HG03520 (cell line): ENCODE measurements at regions not wholly inside any gene's neighbourhood (a gene's known extent, or its start where the extent isn't known, plus 50 kb on each side); places are given as distances from the start of the nearest gene placed in this dataset.
"Not testable (repeated sequence)": the region's sequence is repeated elsewhere in the genome, so short reads cannot be mapped to it uniquely, and the experiment has no call there.

Experiments
- ATAC-seq: cut with Tn5 transposase; IDR thresholded peaks from one replicate; pipeline ENCODE4 v1.9.1; 2021; ENCODE audit warnings: mild to moderate bottlenecking, moderate library complexity; ENCODE audit not compliant: unreplicated experiment

GRCh38 chr15:30688684-30689083 lies 62.8 kb downstream of the ARHGAP11B start:
- not testable (repeated sequence) for ATAC-seq

GRCh38 chr15:30690153-30690552 lies 64.2 kb downstream of the ARHGAP11B start:
- not testable (repeated sequence) for ATAC-seq

GRCh38 chr15:30695811-30696210 lies 69.9 kb downstream of the ARHGAP11B start:
- ATAC-seq: not testable (repeated sequence)

GRCh38 chr15:30696439-30697314 lies 70.7 kb downstream of the ARHGAP11B start:
- ATAC-seq: peak; percentile 67

- ATAC-seq: peak; percentile 57
Observed at GRCh38 chr15:30697315-30697685, 71.4 kb downstream of the ARHGAP11B start.

- ATAC-seq: not testable (repeated sequence)
Observed at GRCh38 chr15:30700006-30700597, 74.2 kb downstream of the ARHGAP11B start.

- ATAC-seq: not testable (repeated sequence)
Observed at GRCh38 chr15:30707976-30708685, 82.2 kb downstream of the ARHGAP11B start.

GRCh38 chr15:30708809-30709208 lies 82.9 kb downstream of the ARHGAP11B start:
- not testable (repeated sequence) for ATAC-seq

GRCh38 chr15:30718038-30718643 lies 92.2 kb downstream of the ARHGAP11B start:
- not testable (repeated sequence) for ATAC-seq

- not testable (repeated sequence) for ATAC-seq
Observed at GRCh38 chr15:30719363-30719762, 93.4 kb downstream of the ARHGAP11B start.

GRCh38 chr15:30720825-30721224 lies 94.9 kb downstream of the ARHGAP11B start:
- ATAC-seq: not testable (repeated sequence)

GRCh38 chr15:30721529-30721928 lies 95.6 kb downstream of the ARHGAP11B start:
- ATAC-seq: not testable (repeated sequence)

GRCh38 chr15:30723540-30724175 lies 97.7 kb downstream of the ARHGAP11B start:
- not testable (repeated sequence) for ATAC-seq

GRCh38 chr15:30729880-30730590 lies 104.1 kb downstream of the ARHGAP11B start:
- ATAC-seq: not testable (repeated sequence)

GRCh38 chr15:30730633-30731032 lies 104.7 kb downstream of the ARHGAP11B start:
- not testable (repeated sequence) for ATAC-seq

GRCh38 chr15:30732100-30732499 lies 106.2 kb downstream of the ARHGAP11B start:
- not testable (repeated sequence) for ATAC-seq

- not testable (repeated sequence) for ATAC-seq
Observed at GRCh38 chr15:30735884-30736564, 110.1 kb downstream of the ARHGAP11B start.

GRCh38 chr15:30742796-30743195 lies 116.9 kb downstream of the ARHGAP11B start:
- ATAC-seq: not testable (repeated sequence)

- ATAC-seq: not testable (repeated sequence)
Observed at GRCh38 chr15:30749048-30749447, 123.1 kb downstream of the ARHGAP11B start.
